ENCODE measurements at regions not wholly inside any gene's neighbourhood (a gene's known extent, or its start where the extent isn't known, plus 50 kb on each side); places are given as distances from the start of the nearest gene placed in this dataset.

GRCh38 chr12:115078990-115079389, 395.0 kb upstream of the TBX3 start:
- no peaks in the 10 kb centered on the region for H3K27me3 Mint-ChIP-seq (ENCODE audit: low read depth)
- no peak for TF ChIP-seq CTCF (IDR thresholded peaks at IDR 0.05; ENCODE audit: unreplicated experiment)

GRCh38 chr12:115078334-115078733, 394.4 kb upstream of the TBX3 start:
- Mint-ChIP-seq H3K9me3 (no peaks in the 10 kb centered on the region), H3K4me1 (peaks cover 10% of the 10 kb centered on the region), H3K4me3 (no peak overlapping the region), H3K27ac (peak overlapping the region; percentile 51), H3K27me3 (ENCODE audit: low read depth) (no peaks in the 10 kb centered on the region), H3K36me3 (peaks cover 60% of the 10 kb centered on the region)
- no peak for TF ChIP-seq CTCF (IDR thresholded peaks at IDR 0.05; ENCODE audit: unreplicated experiment)
- DNase-seq (ENCODE audit: low spot score in 2 of 2, unreplicated experiment in 2 of 2): no peak

More at GRCh38 chr12:115078990-115079389, 395.0 kb upstream of the TBX3 start:
- Mint-ChIP-seq H3K4me3 (no peak overlapping the region), H3K27ac (peak overlapping the region; percentile 60), H3K36me3 (peaks cover 60% of the 10 kb centered on the region), H3K9me3 (no peaks in the 10 kb centered on the region), H3K4me1 (peaks cover 10% of the 10 kb centered on the region)
- no peak for DNase-seq (ENCODE audit: low spot score in 2 of 2, unreplicated experiment in 2 of 2)

GRCh38 chr12:115075552-115076170, 391.7 kb upstream of the TBX3 start:
- H3K4me3 Mint-ChIP-seq: no peak overlapping the region
- H3K27me3 Mint-ChIP-seq (ENCODE audit: low read depth): no peaks in the 10 kb centered on the region
- no peak overlapping the region for H3K27ac Mint-ChIP-seq

GRCh38 chr12:115074617-115075016, 390.6 kb upstream of the TBX3 start:
- Mint-ChIP-seq H3K27me3 (ENCODE audit: low read depth) (no peaks in the 10 kb centered on the region), H3K9me3 (peaks cover 5% of the 10 kb centered on the region), H3K4me3 (no peak overlapping the region), H3K36me3 (peaks cover 54% of the 10 kb centered on the region), H3K4me1 (peaks cover 21% of the 10 kb centered on the region), H3K27ac (peak overlapping the region; percentile 27)
- no peak for DNase-seq (ENCODE audit: low spot score in 2 of 2, unreplicated experiment in 2 of 2)
- TF ChIP-seq CTCF (IDR thresholded peaks at IDR 0.05; ENCODE audit: unreplicated experiment): no peak

More at GRCh38 chr12:115075552-115076170, 391.7 kb upstream of the TBX3 start:
- Mint-ChIP-seq H3K36me3 (peaks cover 51% of the 10 kb centered on the region), H3K9me3 (no peaks in the 10 kb centered on the region), H3K4me1 (peaks cover 21% of the 10 kb centered on the region)
- DNase-seq (ENCODE audit: low spot score in 2 of 2, unreplicated experiment in 2 of 2): no peak
- no peak for TF ChIP-seq CTCF (IDR thresholded peaks at IDR 0.05; ENCODE audit: unreplicated experiment)

- peaks cover 14% of the 10 kb centered on the region for H3K9me3 Mint-ChIP-seq
- no peak for TF ChIP-seq CTCF (IDR thresholded peaks at IDR 0.05; ENCODE audit: unreplicated experiment)
- H3K27me3 Mint-ChIP-seq (ENCODE audit: low read depth): no peaks in the 10 kb centered on the region
- no peak overlapping the region for H3K4me3 Mint-ChIP-seq
- peak overlapping the region; percentile 87 for H3K27ac Mint-ChIP-seq
- peaks cover 13% of the 10 kb centered on the region for H3K4me1 Mint-ChIP-seq
- peaks cover 46% of the 10 kb centered on the region for H3K36me3 Mint-ChIP-seq
- DNase-seq (ENCODE audit: low spot score in 2 of 2, unreplicated experiment in 2 of 2): no peak
Observed at GRCh38 chr12:115072712-115073111, 388.7 kb upstream of the TBX3 start.
